Fibroblast of the conjunctiva (primary cell): ENCODE measurements at regions not wholly inside any gene's neighbourhood (a gene's known extent, or its start where the extent isn't known, plus 50 kb on each side); places are given as distances from the start of the nearest gene placed in this dataset.
A peak's percentile ranks its signal among the peaks of the same experiment; 100 is the strongest.

Source experiments
- DNase-seq: peaks from one replicate; pipeline ENCODE4 v3.0.0-alpha.2; 2010; ENCODE audit warnings: low read depth

DNA sequence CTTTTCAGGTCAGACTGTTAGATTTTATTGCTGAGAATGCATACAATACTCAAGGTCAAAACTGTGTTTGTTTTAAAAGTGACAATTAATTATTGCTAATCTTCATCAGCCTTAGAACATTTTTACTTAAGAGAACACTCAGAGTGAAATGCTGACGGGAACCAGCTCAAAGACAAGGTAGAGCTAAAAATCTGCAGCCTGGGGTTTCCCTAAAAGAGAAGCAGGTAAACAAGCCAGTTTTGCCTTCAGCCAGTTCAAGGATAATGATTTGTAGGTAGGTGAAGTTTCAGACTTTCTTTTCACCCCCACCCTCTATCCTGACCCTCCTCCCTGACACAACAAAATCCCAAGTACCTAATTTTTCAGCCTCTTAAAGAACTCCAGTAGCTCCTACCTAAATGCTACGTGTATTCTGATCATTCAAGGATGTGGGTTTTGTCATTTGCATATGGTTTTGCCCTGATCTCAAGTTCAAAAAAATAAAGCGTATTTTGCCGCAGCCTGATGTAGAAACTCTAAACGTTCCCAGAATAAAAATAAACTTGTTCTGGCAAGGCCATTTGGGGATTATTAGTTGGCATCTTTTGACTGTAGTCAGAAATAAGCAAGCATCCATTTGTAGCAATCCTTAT is 407.2 kb downstream of the EFNA5 start:
- DNase-seq = peak; percentile 3

DNA sequence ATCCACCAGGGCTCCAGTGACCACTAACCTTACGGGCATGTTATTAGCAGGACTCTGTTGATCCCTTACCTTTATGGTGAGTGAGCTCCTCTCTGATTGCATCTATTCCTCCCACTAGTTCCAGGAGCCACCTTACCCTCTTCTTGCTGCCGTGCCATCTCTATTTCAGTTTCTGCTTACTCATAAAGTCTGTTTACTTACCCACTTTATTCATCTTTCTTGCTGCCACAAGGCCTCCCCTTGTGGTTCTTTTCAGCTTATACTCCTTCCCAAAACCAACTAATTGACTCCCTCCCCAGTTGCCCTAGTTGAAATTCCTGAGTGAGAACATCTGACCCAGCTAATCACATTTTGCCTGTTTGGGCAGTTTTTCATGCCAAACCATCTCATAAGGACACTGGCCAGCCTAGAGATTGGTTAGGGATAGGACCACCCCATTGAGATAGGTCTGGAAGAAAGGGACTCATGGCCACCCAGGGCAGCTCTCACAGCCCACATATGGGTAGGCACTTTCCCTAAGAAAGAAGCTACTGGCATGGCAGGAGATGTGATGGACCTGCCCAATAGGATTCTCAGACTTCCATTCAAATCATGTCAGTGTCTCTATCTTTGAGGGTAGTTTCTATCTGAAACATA is 412.7 kb downstream of the EFNA5 start:
- DNase-seq = no peak

DNA sequence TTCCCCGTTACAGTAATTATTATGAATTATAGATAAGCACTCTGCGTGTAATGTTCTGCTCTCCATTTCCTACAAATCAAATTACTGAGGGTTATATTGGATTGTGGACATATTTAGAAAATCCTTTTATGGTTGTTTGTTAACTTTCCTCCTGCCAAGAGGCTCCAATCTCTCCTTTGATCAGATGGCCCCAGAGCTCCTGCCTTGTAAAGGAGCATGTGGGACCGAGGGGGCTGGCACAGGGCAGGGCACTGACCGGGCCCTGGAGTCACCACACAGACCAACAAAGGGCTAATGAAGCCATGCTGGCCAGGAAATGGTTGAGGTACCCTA is 415.9 kb downstream of the EFNA5 start:
- DNase-seq = no peak

DNA sequence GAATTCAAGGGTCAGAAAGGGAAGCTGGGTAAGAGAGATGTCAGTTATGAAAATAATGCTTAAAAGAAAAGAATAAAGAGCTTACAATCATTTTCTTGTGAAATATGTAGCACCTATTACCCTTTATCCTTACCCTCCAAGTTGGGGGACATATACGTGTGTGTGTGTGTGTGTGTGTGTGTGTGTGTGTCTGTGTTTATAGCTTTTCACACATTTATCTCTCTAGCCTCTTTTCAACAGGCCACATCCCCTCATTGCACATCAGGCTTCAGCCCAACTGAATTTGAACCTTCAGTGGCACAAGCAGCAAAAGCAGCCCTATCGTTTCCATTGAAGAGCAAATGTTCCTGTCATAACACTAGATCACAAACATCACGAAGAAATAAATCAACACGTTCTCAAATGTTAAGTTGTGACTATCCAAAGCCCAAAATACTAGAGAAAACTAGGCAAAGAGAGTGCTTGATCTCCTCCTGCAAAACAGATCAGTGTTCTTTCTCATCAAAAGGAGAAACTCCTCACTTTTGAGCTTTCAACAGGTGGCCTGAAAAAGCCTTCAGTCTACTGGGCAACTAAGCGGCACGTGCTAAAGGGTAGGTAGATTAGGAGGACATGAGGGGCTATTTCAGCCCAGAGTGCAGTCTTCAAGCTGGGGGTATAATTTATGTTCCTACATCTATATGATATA is 416.4 kb downstream of the EFNA5 start:
- no peak for DNase-seq

DNA sequence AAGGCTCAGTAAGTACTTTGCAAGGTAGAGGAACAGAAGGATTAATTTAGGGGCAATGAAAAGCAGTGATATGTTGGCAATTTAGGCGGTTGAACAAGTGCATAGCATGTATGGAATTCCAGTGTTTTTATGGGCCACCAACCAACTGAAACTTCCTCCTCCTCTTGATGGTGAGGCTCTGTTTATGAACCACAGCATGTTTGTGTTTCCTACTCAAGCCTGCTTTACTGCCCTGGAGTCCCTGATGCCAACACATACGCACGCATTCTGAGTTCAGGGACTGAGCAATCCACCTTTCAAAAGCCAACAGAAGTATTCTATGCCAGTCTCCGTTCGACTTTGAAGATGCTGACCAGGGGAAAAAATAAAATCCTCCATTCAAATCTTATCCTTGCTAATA is 417.5 kb downstream of the EFNA5 start:
- DNase-seq = no peak

DNA sequence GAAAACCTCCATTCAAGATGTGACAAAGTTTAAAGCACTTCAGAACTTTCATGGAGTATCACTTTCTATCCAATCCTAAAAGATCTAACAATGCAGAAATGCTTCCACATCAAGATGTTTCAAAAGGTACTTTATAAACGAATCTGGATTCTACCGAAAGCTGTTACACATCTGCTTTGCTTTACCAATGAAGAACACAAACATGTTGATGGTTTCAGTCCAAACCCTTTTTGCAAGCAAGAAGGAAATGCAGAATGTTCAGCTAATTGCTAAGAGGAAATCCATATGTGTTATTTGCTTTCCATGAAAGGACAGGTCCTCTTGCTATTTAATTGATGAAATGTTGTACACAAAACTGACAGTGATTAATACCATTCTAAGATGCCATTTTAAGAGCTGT is 419.6 kb downstream of the EFNA5 start:
- peak; percentile 5 for DNase-seq

DNA sequence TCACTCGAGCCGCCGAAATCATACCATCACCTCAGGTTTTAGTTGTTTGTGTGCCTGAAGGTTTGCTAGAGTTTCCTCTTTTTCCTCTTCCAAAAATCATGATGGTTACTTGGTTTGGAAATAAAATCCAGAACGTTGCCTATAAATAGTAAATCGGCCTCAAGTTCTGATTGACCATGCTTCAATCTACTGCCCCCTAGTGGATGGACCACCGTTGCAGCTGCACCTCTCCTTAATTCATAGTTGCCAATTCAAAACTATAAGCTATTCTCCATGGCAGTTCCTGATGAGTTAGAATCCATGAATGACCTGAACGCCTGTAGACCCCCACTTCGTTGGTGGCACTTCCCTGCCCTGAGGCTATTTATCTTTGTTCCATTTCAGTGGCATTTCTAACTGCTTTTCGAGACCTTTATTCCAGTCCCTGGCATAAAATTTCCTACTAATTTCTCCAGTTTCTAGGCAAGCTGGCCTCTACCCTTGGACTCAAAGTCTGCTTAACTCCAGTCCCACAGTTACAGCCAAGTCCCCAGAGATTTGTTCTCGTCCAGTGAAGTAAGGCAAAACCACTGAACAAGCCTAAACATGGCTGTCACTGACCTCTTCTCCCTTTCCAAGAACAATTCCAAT is 422.6 kb downstream of the EFNA5 start:
- DNase-seq = peak; percentile 30

DNA sequence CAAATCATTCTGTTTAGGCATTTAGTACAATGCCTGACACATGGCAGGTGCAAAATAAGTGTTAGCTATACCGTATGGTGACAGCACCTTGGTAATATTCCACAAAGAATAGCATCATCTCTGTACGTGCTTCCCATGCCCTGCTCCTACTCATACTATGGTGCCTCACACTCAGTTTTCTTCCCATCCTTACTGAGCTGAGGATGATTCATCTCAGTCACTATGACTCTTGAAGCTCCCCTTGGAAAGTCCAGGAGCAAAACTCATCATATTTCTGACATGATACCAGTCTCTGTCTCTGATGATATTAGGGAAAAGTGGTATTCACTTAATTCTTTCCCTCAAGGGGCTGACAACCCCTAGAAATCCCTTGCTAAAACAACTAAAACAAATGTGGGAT is 423.3 kb downstream of the EFNA5 start:
- no peak for DNase-seq

DNA sequence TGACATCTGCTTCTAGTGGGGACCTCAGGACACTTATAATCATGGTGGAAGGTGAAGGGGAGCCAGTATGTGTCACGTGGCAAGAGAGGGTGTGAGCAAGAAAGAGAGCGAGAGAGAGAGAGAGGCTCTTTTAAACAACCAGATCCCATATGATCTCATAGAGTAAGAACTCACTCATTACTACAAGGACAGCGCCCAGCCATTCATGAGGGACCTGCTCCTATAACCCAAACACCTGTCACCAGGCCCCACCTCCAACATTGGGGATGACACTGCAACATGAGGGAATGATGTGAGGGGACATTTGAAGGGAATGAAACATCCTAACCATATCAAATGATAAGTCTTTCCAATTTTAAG is 427.5 kb downstream of the EFNA5 start:
- no peak for DNase-seq

DNA sequence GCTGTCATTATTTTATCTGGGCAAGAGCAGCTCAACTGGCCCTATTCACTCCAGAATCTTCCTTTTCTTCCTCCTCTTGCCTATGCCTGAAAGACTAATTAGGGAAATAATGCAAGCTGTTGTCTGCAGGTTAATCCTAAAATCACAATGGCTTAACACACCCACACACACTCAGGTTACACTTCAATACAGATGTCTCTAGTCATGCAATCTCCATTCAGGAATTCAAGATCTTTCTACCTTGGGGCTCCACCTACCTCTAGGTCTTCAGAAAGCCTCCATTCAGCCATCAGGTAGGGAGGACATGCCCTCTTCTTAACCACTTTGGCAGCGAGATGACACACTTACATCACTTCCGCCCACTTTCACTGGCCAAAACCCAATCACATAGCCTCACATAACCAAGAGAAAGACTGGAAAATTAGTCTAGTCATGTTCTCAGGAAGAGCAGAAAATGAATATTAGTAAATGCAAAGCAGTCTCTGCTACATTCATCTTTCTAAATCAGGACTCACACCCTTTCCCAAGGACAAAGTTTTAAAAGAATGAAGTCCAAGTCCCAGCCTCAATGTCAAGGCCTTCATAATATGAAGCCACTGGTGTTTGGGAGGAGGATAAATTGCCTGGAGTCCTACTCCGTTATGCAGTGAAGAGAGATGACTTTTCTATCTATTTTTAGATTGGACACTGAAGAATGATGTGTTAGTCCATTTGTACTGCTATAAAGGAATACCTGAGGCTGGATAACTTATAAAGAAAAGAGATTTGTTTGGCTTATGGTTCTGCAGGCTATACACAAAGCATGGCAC is 428.1 kb downstream of the EFNA5 start:
- DNase-seq = no peak

DNA sequence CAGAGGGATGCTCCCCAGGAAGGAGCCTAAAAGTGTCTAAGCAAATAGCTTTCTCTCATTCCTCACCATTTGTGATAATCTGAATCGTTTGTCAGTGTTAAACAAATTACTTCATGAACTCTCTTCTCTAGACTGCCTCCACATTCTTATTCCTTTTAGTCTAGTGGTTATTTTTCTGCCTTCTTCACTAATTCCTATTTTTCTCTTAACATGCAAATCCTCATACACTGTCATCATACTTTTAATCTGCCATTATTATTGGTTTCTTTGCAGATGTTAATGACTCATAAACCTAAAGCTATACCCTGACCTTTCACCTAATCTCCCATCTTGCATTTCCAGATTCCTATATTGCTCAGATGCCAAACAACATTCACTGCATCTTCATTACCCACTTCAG is 428.9 kb downstream of the EFNA5 start:
- no peak for DNase-seq

DNA sequence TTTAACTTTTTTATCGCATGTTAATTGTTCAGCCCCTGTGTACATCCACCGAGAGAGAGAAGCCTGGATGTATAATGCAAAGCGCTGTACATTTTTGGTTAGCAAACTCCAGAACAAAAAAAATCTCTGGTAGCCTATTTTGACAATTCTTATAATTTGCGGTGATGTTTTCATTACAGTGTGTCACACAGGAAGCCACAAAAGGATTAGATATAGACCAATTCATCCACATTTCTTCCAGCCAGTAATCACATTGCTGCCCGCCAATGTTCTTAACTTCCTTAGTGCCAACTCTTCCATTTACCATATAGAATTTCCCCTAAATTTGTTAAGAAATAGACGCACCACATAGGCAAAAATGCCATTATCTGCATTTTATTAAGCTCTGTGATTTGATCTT is 435.6 kb downstream of the EFNA5 start:
- DNase-seq = no peak

DNA sequence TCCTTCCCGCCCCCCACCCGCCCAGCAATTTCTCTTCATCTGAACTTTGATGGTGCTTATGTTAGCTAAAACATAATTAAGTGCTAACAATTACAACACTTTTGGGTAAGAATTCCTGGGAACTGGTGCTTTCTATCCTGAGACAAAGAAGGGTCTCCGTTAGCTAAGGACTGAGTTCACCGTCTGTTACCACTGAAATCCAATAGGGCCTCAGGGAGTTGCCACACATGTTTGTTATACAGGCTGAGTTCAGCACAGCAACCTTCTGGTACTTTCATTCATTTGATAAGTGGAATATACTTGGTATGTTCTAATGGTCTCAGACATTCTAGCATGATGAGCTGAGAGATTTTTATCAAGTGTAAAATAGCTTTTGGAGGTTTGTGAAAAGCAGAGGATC is 437.9 kb downstream of the EFNA5 start:
- DNase-seq = no peak

DNA sequence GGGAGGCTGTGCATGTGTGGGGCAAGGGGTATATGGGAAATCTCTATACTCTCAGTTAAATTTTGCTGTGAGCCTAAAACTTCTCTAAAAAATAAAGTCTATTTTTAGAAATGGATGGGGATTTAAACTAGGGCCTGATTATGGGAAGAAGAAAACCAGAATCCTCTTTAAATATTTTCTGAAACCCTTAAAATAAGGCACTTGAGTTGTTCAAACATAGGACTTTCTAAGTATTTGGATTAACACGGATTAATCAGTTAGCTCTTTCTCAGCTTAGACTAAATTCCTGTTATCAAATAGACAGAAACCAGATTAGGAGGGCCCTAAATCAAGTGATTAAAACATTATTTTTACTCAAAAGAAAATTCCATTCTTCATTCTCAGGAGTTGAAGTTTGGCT is 438.4 kb downstream of the EFNA5 start:
- DNase-seq = no peak

DNA sequence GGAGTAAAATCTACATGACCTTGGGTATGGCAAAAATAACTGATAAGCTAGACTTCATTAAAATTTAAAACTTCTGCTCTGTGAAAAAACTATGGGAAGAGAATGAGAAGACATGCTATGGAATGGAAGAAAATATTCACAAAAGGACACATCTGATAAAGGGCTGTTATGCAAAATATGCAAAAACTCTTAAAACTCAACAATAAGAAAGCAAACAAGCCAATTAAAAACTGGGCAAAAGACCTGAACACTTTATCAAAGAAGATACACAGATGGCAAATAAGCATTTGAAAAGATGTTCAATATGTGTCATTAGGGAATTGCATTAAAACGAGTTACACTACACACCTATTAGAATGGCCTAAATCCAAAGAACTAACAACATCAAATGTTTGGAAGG is 439.5 kb downstream of the EFNA5 start:
- no peak for DNase-seq

DNA sequence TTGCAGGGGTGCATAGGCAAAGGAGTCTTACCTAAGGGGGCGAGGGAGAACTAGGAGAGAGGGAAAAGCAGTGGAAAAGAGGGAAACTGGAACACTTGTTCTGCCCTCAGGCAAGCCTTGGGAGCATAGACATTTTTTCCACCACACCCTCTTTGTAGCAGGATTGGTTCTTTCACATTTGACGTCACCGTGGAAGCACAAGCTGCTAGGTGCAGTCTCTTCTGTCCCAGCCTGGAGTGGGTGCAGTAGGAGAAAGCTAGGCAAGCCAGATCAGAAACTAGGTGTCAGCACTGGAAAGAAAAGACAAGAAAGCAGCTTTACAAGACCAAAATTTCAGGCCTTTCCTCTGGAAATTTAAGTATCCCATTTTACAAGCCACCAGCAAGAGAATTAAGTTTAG is 440.4 kb downstream of the EFNA5 start:
- DNase-seq = no peak

DNA sequence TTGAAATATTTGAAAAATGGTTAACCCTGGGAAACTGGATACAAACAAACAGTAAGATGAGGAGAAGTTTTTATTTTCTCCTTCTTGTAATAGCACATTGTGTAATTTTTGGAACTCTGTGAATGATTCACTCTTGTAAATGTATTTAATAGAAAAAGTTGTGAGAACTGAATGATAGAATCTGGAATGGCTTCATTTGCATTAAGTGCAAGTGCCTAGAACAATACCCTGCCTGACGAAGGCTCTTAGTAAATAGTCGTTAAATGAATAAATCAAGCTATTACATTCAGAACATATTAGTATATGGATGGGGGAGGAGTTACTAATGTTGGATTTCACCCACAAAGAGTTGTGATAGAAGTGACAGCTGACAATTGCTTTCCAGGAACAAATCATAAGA is 442.5 kb downstream of the EFNA5 start:
- no peak for DNase-seq

DNA sequence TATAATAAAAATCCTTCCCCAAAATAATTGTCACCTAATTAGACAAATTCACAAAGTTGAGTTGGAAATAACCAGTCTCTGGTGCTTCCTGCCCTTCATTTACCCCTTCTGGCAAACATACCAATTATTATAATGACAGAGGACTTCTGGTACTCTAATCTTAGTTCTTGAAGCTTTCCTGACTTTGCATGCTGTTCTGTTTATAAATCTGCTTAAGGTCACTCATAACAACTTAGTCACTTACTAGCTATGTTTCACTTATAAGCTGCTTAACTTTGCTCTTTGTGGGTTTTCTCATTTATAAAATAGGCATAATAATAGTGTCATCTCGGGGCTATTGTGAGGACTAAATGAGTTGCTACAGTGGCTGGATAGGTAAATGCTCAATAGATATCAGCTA is 446.5 kb downstream of the EFNA5 start:
- no peak for DNase-seq

DNA sequence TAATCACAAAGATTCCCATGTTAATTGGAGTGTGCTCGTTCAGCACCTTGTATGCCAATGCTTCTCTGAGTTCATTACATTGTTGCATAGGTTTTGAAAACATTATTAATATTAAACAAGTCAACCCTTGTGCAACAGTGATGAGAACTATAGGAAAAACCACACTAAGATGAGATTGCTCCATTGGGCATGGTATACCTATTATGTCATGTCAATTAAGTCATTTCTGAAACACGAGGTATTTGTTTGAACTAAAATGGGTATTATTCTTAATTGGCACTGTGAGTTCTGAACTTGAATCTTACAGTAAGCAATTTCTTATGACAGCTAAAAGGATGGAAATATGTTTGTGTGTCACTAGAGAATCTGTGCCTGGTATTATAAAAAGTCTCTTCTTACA is 447.7 kb downstream of the EFNA5 start:
- no peak for DNase-seq

DNA sequence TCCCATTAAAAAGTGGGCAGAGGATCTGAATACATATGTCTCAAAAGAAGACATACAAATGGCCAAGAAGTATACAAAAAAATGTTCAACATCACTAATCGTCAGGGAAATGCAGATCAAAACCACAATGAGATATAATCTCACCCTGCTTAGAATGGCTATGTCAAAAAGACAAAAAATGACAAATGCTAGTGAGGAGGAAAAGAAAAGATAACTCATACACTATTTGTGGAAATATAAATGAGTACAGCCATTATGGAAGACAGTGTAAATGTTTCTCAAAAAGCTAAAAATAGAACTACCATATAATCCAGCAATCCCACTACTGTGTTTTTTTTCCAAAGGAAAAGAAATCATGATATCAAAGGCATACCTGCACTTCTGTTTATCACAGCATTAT is 450.7 kb downstream of the EFNA5 start:
- DNase-seq = no peak

DNA sequence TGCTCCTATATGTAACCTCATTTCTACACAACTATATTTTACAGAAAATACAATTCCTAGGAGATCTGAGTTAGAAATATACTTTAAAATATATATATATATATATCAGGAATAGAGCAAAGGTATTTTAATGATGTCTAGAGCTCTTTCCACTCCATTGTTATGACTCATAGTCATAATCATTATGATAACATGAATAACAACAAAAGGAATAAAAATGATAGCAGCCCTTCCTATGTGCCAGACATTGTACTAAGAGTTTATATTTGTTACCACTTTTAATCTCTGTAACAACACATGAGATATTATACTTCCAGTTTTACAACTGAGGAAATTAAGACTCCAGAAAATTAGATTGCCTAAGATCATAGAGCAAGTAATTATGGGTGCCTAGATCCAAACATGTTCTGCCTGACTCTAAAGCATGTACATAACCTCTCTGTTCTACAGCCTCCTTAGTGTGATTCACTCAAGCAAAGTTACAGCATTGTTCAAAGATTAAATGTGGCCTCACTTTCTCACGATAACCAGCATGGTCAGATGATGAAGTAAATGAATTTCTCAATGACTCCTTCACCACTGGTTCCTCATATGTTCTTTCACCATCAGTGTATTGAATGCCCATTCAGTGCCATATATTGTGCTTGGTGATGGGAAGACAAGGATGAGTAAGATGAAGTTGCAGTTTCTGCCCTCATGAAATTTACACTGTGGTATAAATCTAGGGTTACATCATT is 452.1 kb downstream of the EFNA5 start:
- no peak for DNase-seq

DNA sequence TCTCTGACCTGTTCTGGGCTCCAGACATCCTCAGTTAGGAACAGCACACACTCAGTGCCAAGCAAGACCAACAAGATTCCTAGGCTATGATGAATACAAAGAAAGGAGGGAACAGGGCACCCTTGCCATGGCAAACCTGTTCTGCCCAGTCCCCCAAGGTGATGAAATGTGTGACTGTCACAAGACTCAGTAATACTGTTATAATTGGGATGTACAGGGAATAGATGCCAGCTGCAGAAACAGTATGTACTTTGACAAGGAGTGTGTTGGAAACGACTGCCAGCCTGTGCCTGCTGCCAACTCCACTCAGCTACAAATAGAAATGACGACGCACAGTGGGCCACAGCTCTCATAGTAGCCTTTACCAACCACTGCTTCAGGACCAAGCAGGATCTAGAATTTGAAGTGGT is 453.0 kb downstream of the EFNA5 start:
- DNase-seq = no peak
